ENCODE measurements at regions not wholly inside any gene's neighbourhood (a gene's known extent, or its start where the extent isn't known, plus 50 kb on each side); places are given as distances from the start of the nearest gene placed in this dataset.

- TF ChIP-seq CTCF (IDR thresholded peaks at IDR 0.05; ENCODE audit: low read depth, low read length): no peak
- DNase-seq (ENCODE audit: extremely low read depth, low read depth): no peak
Observed at GRCh38 chr4:31065086-31065485, 344.9 kb downstream of the PCDH7 start.

- TF ChIP-seq CTCF (IDR thresholded peaks at IDR 0.05; ENCODE audit: low read depth, low read length): no peak
- no peak for DNase-seq (ENCODE audit: extremely low read depth, low read depth)
Observed at GRCh38 chr4:31068257-31069075, 348.3 kb downstream of the PCDH7 start.

GRCh38 chr4:31069151-31069550 is 349.0 kb downstream of the PCDH7 start:
- no peak for DNase-seq (ENCODE audit: extremely low read depth, low read depth)
- no peak for TF ChIP-seq CTCF (IDR thresholded peaks at IDR 0.05; ENCODE audit: low read depth, low read length)

GRCh38 chr4:31071508-31072486 is 351.6 kb downstream of the PCDH7 start:
- no peak for TF ChIP-seq CTCF (IDR thresholded peaks at IDR 0.05; ENCODE audit: low read depth, low read length)
- no peak for DNase-seq (ENCODE audit: extremely low read depth, low read depth)

GRCh38 chr4:31075969-31076368 is 355.8 kb downstream of the PCDH7 start:
- no peak for TF ChIP-seq CTCF (IDR thresholded peaks at IDR 0.05; ENCODE audit: low read depth, low read length)
- DNase-seq (ENCODE audit: extremely low read depth, low read depth): no peak

GRCh38 chr4:31078661-31079060 is 358.5 kb downstream of the PCDH7 start:
- DNase-seq (ENCODE audit: extremely low read depth, low read depth): no peak
- TF ChIP-seq CTCF (IDR thresholded peaks at IDR 0.05; ENCODE audit: low read depth, low read length): no peak

- TF ChIP-seq CTCF (IDR thresholded peaks at IDR 0.05; ENCODE audit: low read depth, low read length): no peak
- DNase-seq (ENCODE audit: extremely low read depth, low read depth): no peak
Observed at GRCh38 chr4:31080887-31081286, 360.7 kb downstream of the PCDH7 start.
